ENCODE measurements at regions not wholly inside any gene's neighbourhood (a gene's known extent, or its start where the extent isn't known, plus 50 kb on each side); places are given as distances from the start of the nearest gene placed in this dataset.

- no peak for TF ChIP-seq CTCF (IDR thresholded peaks at IDR 0.05)
- no peak overlapping the region for H3K4me3 ChIP-seq (ENCODE audit: low read length)
- no peaks in the 10 kb centered on the region for H3K4me1 Mint-ChIP-seq
- H3K36me3 Mint-ChIP-seq: no peaks in the 10 kb centered on the region
- intact Hi-C loops (cut with micrococcal nuclease): no loop called here
- no CpG with 5 or more reads among the region's 1 CpG for WGBS (ENCODE audit: insufficient coverage)
- H3K27me3 Mint-ChIP-seq (ENCODE audit: low read depth in 2 of 2): no peaks in the 10 kb centered on the region
- no peak for DNase-seq
- no peak for ATAC-seq
- H3K9me3 ChIP-seq (ENCODE audit: control insufficient read depth, insufficient read depth, low read length): no peaks in the 10 kb centered on the region
- no peak overlapping the region for H3K27ac Mint-ChIP-seq
- H3K4me1 ChIP-seq (ENCODE audit: control insufficient read depth, insufficient read depth, low read length): no peaks in the 10 kb centered on the region
- no peaks in the 10 kb centered on the region for H3K27me3 ChIP-seq (ENCODE audit: control insufficient read depth, insufficient read depth, low read length)
- no peaks in the 10 kb centered on the region for H3K36me3 ChIP-seq (ENCODE audit: control insufficient read depth, insufficient read depth, low read length)
- H3K27ac ChIP-seq (ENCODE audit: low read length): no peak overlapping the region
- peaks cover 6 to 10% of the 10 kb centered on the region in 2 donors for H3K9me3 Mint-ChIP-seq
- H3K4me3 Mint-ChIP-seq: no peak overlapping the region
These were observed 528.4 kb downstream of the COL12A1 start for GRCh38 chr6:74677463-74677862.

GRCh38 chr6:74676906-74677305 is 528.9 kb downstream of the COL12A1 start:
- Mint-ChIP-seq H3K36me3 (no peaks in the 10 kb centered on the region), H3K4me3 (no peak overlapping the region), H3K4me1 (no peaks in the 10 kb centered on the region), H3K9me3 (peaks cover 6 to 10% of the 10 kb centered on the region in 2 donors), H3K27me3 (ENCODE audit: low read depth in 2 of 2) (no peaks in the 10 kb centered on the region), H3K27ac (no peak overlapping the region)
- H3K36me3 ChIP-seq (ENCODE audit: control insufficient read depth, insufficient read depth, low read length): no peaks in the 10 kb centered on the region
- DNase-seq: no peak
- no peaks in the 10 kb centered on the region for H3K9me3 ChIP-seq (ENCODE audit: control insufficient read depth, insufficient read depth, low read length)
- WGBS (ENCODE audit: insufficient coverage): 88% methylated on average over 1 of the region's 1 CpG
- intact Hi-C loops (cut with micrococcal nuclease): no loop called here
- no peak for TF ChIP-seq CTCF (IDR thresholded peaks at IDR 0.05)
- no peaks in the 10 kb centered on the region for H3K4me1 ChIP-seq (ENCODE audit: control insufficient read depth, insufficient read depth, low read length)
- ATAC-seq: no peak
- H3K4me3 ChIP-seq (ENCODE audit: low read length): no peak overlapping the region
- H3K27ac ChIP-seq (ENCODE audit: low read length): no peak overlapping the region
- no peaks in the 10 kb centered on the region for H3K27me3 ChIP-seq (ENCODE audit: control insufficient read depth, insufficient read depth, low read length)

- Histone ChIP-seq H3K27me3 (ENCODE audit: control insufficient read depth, insufficient read depth, low read length) (no peaks in the 10 kb centered on the region), H3K9me3 (ENCODE audit: control insufficient read depth, insufficient read depth, low read length) (no peaks in the 10 kb centered on the region), H3K4me3 (ENCODE audit: low read length) (no peak overlapping the region), H3K4me1 (ENCODE audit: control insufficient read depth, insufficient read depth, low read length) (no peaks in the 10 kb centered on the region), H3K36me3 (ENCODE audit: control insufficient read depth, insufficient read depth, low read length) (no peaks in the 10 kb centered on the region), H3K27ac (ENCODE audit: low read length) (no peak overlapping the region)
- Mint-ChIP-seq H3K27ac (no peak overlapping the region), H3K36me3 (no peaks in the 10 kb centered on the region), H3K4me1 (no peaks in the 10 kb centered on the region), H3K4me3 (no peak overlapping the region), H3K27me3 (ENCODE audit: low read depth in 2 of 2) (no peaks in the 10 kb centered on the region), H3K9me3 (peaks cover 7 to 13% of the 10 kb centered on the region in 2 donors)
- no peak for ATAC-seq
- intact Hi-C loops (cut with micrococcal nuclease): no loop called here
- DNase-seq: no peak
- TF ChIP-seq CTCF (IDR thresholded peaks at IDR 0.05): no peak
These were observed 531.5 kb downstream of the COL12A1 start for GRCh38 chr6:74674377-74674776.

- Mint-ChIP-seq H3K4me1 (no peaks in the 10 kb centered on the region), H3K4me3 (no peak overlapping the region), H3K27ac (no peak overlapping the region), H3K36me3 (no peaks in the 10 kb centered on the region), H3K9me3 (peaks cover 18 to 20% of the 10 kb centered on the region in 2 donors), H3K27me3 (ENCODE audit: low read depth in 2 of 2) (no peaks in the 10 kb centered on the region)
- Histone ChIP-seq H3K27ac (ENCODE audit: low read length) (no peak overlapping the region), H3K9me3 (ENCODE audit: control insufficient read depth, insufficient read depth, low read length) (no peaks in the 10 kb centered on the region), H3K36me3 (ENCODE audit: control insufficient read depth, insufficient read depth, low read length) (no peaks in the 10 kb centered on the region), H3K4me3 (ENCODE audit: low read length) (no peak overlapping the region), H3K4me1 (ENCODE audit: control insufficient read depth, insufficient read depth, low read length) (no peaks in the 10 kb centered on the region), H3K27me3 (ENCODE audit: control insufficient read depth, insufficient read depth, low read length) (no peaks in the 10 kb centered on the region)
- 82% methylated on average over 6 of the region's 6 CpGs for WGBS (ENCODE audit: insufficient coverage)
- no peak for TF ChIP-seq CTCF (IDR thresholded peaks at IDR 0.05)
- intact Hi-C loops (cut with micrococcal nuclease): no loop called here
- no peak for DNase-seq
- no peak for ATAC-seq
These were observed 534.3 kb downstream of the COL12A1 start for GRCh38 chr6:74671558-74672025.
